ENCODE measurements at regions not wholly inside any gene's neighbourhood (a gene's known extent, or its start where the extent isn't known, plus 50 kb on each side); places are given as distances from the start of the nearest gene placed in this dataset.

DNA sequence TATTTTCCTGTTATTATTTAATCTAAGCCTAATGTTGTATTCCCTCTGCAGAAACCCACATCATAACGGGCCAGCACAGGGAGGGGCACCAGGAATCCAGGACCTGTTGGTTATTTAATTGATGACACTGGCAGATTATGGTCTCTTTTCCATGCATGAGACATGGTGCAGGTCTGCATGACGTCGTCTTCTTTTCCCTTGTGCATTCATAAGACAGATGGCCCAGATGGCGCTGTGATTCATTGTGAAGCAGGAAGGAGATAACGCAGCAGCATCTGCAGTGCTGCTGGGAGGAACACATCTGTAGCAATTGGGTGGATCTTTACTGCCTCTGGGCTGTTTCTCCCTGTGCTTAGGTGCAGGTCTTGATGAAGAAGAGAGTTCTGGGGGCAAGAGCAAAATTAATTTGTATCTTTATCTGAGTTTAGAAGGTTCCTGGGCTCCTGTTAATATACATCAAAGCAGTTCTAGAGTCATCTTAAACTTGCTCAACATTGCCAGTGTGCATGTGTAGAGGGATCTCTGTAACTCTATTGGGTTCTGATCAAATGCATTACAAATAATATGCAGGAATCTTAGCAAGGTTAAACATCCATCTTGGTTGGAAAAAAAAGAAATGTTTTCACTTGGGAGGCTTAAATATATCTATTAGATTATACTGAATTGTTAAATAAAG lies 176.1 kb downstream of the PCSK1 start:
- dilution Hi-C loops (cut with MboI; ENCODE audit: extremely low pct_ligation_motif_present, low sequenced_read_pairs) (no loop called here), intact Hi-C loops (cut with micrococcal nuclease) (loop anchor here (5.0 kb wide), 2 partner anchors 80 to 355 kb away; no protein-coding TSS in a partner anchor)
- CTCF ChIA-PET, result no interaction called here
- Histone ChIP-seq H2AFZ (ENCODE audit: low read depth, low read length) (no peak overlapping the region), H3K27me3 (ENCODE audit: control insufficient read depth in 2 of 2, insufficient read depth in 2 of 2, low read length in 2 of 2) (no peaks in the 10 kb centered on the region), H3K4me3 (replicated peaks in 1 of 3; ENCODE audit: insufficient read depth in 1 of 3, low read depth in 1 of 3, low read length in 3 of 3) (no peak overlapping the region), H3K9me1 (replicated peaks; ENCODE audit: control insufficient read depth, extremely low read depth, insufficient read depth, low read length) (no peaks in the 10 kb centered on the region), H3K27ac (ENCODE audit: insufficient read depth, low read depth, low read length) (no peak overlapping the region), H3K4me1 (ENCODE audit: control insufficient read depth, extremely low read depth, insufficient read depth, low read length) (peaks cover 55% of the 10 kb centered on the region), H3K9ac (replicated peaks; ENCODE audit: extremely low read depth, insufficient read depth, low read length) (no peak overlapping the region), H3K79me2 (ENCODE audit: control insufficient read depth, insufficient read depth, low read length) (no peaks in the 10 kb centered on the region), H4K20me1 (replicated peaks; ENCODE audit: control insufficient read depth, extremely low read depth, insufficient read depth, low read length) (no peaks in the 10 kb centered on the region), H3K9me3 (replicated peaks; ENCODE audit: control insufficient read depth, insufficient read depth, low read length) (no peaks in the 10 kb centered on the region), H3K36me3 (ENCODE audit: control insufficient read depth in 2 of 2, extremely low read depth in 1 of 2, insufficient read depth in 2 of 2, low read length in 2 of 2) (no peaks in the 10 kb centered on the region), H3K4me2 (ENCODE audit: insufficient read depth, low read length) (no peak overlapping the region)
- TF ChIP-seq, protein P1, sequence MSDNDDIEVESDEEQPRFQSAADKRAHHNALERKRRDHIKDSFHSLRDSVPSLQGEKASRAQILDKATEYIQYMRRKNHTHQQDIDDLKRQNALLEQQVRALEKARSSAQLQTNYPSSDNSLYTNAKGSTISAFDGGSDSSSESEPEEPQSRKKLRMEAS (IDR thresholded peaks at IDR 0.05; ENCODE audit: insufficient read depth, insufficient read length), result no peak
- TF ChIP-seq JUN (IDR thresholded peaks at IDR 0.05; ENCODE audit: borderline replicate concordance, insufficient read depth, insufficient read length, low read depth) (peak; percentile 46), POLR2A (IDR thresholded peaks at IDR 0.05; ENCODE audit: low read depth, low read length) (no peak), POLR2AphosphoS5 (IDR thresholded peaks at IDR 0.05; ENCODE audit: insufficient read depth, low read depth, low read length) (peak; percentile 42), FOS (IDR thresholded peaks at IDR 0.05; ENCODE audit: borderline replicate concordance, insufficient read depth, low read length) (peak; percentile 25), EZH2 (IDR thresholded peaks at IDR 0.05; ENCODE audit: borderline replicate concordance, low read depth, low read length, severe bottlenecking) (no peak), GATA2 (IDR thresholded peaks at IDR 0.05; ENCODE audit: insufficient read depth, insufficient read length, low read depth, low read length) (peak; percentile 59), MYC (IDR thresholded peaks at IDR 0.05; ENCODE audit: low read depth, low read length) (no peak), CTCF (IDR thresholded peaks at IDR 0.05; ENCODE audit: extremely low read depth in 1 of 2, insufficient read depth in 1 of 2, low read depth in 1 of 2, low read length in 2 of 2) (no peak)
- BruUV-seq (replicated peaks), result no TSS peak
- POLR2A ChIA-PET, result no interaction called here
- FAIRE-seq, result peak; percentile 69
- DNase-seq (ENCODE audit: low read depth, low spot score), result peak; percentile 64
